GM23248 (cell line): ENCODE measurements at regions not wholly inside any gene's neighbourhood (a gene's known extent, or its start where the extent isn't known, plus 50 kb on each side); places are given as distances from the start of the nearest gene placed in this dataset.

ENCODE experiments used
- EZH2 ChIP-seq: fragments of 200-600 bp; sonication (generic); IDR thresholded peaks from 2 replicates; pipeline ENCODE4 v1.6.1; 2018; ENCODE audit warnings: antibody characterized with exemption, mild to moderate bottlenecking; ENCODE audit not compliant: insufficient read depth, poor library complexity, severe bottlenecking
- EZH2phosphoT487 ChIP-seq: fragments of 200-600 bp; sonication (generic); IDR thresholded peaks from 2 replicates; pipeline ENCODE4 v1.6.1; 2018; ENCODE audit warnings: antibody characterized with exemption, moderate library complexity, mild to moderate bottlenecking, low read depth; ENCODE audit not compliant: insufficient read depth

- TF ChIP-seq EZH2phosphoT487 (no peak), EZH2 (no peak)
Observed at GRCh38 chr1:29452463-29453230, 216.3 kb downstream of the PTPRU start.
